Tibial artery (tissue), 4 donors: ENCODE measurements at regions not wholly inside any gene's neighbourhood (a gene's known extent, or its start where the extent isn't known, plus 50 kb on each side); places are given as distances from the start of the nearest gene placed in this dataset.

Experiments used
- DNase-seq, 2 donors: peaks; one replicate each; pipeline ENCODE4 v3.0.0-alpha.2; 2019
- H3K27ac ChIP-seq, 2 donors: fragments of 200-600 bp; sonication (generic) in 1 of 2; 1 replicate in 1 of 2; 2 replicates in 1 of 2; pipeline ENCODE4 v1.5.1; 2018 to 2019; ENCODE audit warnings: mild to moderate bottlenecking in 1 of 2
- H3K27me3 ChIP-seq, 2 donors: fragments of 200-600 bp; sonication (generic) in 1 of 2; one replicate each; pipeline versions ENCODE4 v1.5.1 to v1.6.0; 2016 to 2019
- H3K36me3 ChIP-seq, 3 donors: fragments of 200-600 bp; sonication (generic) in 2 of 3; one replicate each; pipeline ENCODE4 v1.5.1; 2016 to 2019; ENCODE audit warnings: mild to moderate bottlenecking in 2 of 3
- H3K4me1 ChIP-seq, 4 donors: fragments of 200-600 bp; sonication (generic) in 2 of 4; 1 replicate in 3 of 4; 2 replicates in 1 of 4; pipeline ENCODE4 v1.5.1; 2016 to 2019
- H3K4me3 ChIP-seq, 2 donors: fragments of 200-600 bp; sonication (generic) in 1 of 2; 1 replicate in 1 of 2; 2 replicates in 1 of 2; pipeline ENCODE4 v1.5.1; 2018 to 2019; ENCODE audit warnings: mild to moderate bottlenecking in 2 of 2
- H3K9me3 ChIP-seq, 3 donors: fragments of 200-600 bp; sonication (generic) in 1 of 3; one replicate each; pipeline ENCODE4 v1.5.1; 2016 to 2019
- intact Hi-C: fragments of 100-400 bp; cut with DNase I; formaldehyde crosslinking; loops from one replicate; pipeline ENCODE4 v1.15.0; 2023; ENCODE audit warnings: low total_unique reads
- TF ChIP-seq, protein P1 (sequence below), 2 experiments: fragments of 200-600 bp in 1 of 2; fragments of 450-650 bp in 1 of 2; IDR thresholded peaks; one replicate each; pipeline ENCODE4 v1.5.1; 2017 to 2019; ENCODE audit warnings: antibody characterized with exemption in 2 of 2, mild to moderate bottlenecking in 1 of 2, moderate library complexity in 1 of 2

- Histone ChIP-seq H3K27ac (no peak overlapping the region), H3K4me3 (no peak overlapping the region), H3K4me1 (no peaks in the 10 kb centered on the region), H3K27me3 (no peaks in the 10 kb centered on the region), H3K9me3 (peaks cover 0 to 8% (median 6%) of the 10 kb centered on the region in 3 donors), H3K36me3 (no peaks in the 10 kb centered on the region)
- TF ChIP-seq, protein P1, sequence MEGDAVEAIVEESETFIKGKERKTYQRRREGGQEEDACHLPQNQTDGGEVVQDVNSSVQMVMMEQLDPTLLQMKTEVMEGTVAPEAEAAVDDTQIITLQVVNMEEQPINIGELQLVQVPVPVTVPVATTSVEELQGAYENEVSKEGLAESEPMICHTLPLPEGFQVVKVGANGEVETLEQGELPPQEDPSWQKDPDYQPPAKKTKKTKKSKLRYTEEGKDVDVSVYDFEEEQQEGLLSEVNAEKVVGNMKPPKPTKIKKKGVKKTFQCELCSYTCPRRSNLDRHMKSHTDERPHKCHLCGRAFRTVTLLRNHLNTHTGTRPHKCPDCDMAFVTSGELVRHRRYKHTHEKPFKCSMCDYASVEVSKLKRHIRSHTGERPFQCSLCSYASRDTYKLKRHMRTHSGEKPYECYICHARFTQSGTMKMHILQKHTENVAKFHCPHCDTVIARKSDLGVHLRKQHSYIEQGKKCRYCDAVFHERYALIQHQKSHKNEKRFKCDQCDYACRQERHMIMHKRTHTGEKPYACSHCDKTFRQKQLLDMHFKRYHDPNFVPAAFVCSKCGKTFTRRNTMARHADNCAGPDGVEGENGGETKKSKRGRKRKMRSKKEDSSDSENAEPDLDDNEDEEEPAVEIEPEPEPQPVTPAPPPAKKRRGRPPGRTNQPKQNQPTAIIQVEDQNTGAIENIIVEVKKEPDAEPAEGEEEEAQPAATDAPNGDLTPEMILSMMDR (IDR thresholded peaks at IDR 0.05), result no peak
- no peak for DNase-seq
- intact Hi-C loops, result no loop called here
Measured at GRCh38 chr4:27304751-27305150, 444.1 kb downstream of the STIM2 start.

GRCh38 chr4:27305246-27305645, 444.6 kb downstream of the STIM2 start:
- Histone ChIP-seq H3K27ac (no peak overlapping the region), H3K4me3 (no peak overlapping the region), H3K4me1 (no peaks in the 10 kb centered on the region), H3K27me3 (no peaks in the 10 kb centered on the region), H3K9me3 (peaks cover 0 to 8% (median 6%) of the 10 kb centered on the region in 3 donors), H3K36me3 (no peaks in the 10 kb centered on the region)
- DNase-seq, result no peak
- intact Hi-C loops, result no loop called here
- TF ChIP-seq, protein P1 (IDR thresholded peaks at IDR 0.05), result no peak

- TF ChIP-seq, protein P1 (IDR thresholded peaks at IDR 0.05), result no peak
- intact Hi-C loops, result no loop called here
- Histone ChIP-seq H3K9me3 (no peaks in the 10 kb centered on the region), H3K4me3 (no peak overlapping the region), H3K27me3 (no peaks in the 10 kb centered on the region), H3K36me3 (no peaks in the 10 kb centered on the region), H3K4me1 (no peaks in the 10 kb centered on the region), H3K27ac (no peak overlapping the region)
- DNase-seq, result no peak
Measured at GRCh38 chr4:27308379-27308778, 447.7 kb downstream of the STIM2 start.

- Histone ChIP-seq H3K4me3 (no peak overlapping the region), H3K9me3 (no peaks in the 10 kb centered on the region), H3K4me1 (no peaks in the 10 kb centered on the region), H3K27ac (no peak overlapping the region), H3K36me3 (no peaks in the 10 kb centered on the region), H3K27me3 (no peaks in the 10 kb centered on the region)
- no peak for DNase-seq
- intact Hi-C loops, result no loop called here
- TF ChIP-seq, protein P1 (IDR thresholded peaks at IDR 0.05), result no peak
Measured at GRCh38 chr4:27315625-27316024, 455.0 kb downstream of the STIM2 start.

- Histone ChIP-seq H3K4me1 (no peaks in the 10 kb centered on the region), H3K4me3 (no peak overlapping the region), H3K36me3 (no peaks in the 10 kb centered on the region), H3K27ac (no peak overlapping the region), H3K9me3 (no peaks in the 10 kb centered on the region), H3K27me3 (no peaks in the 10 kb centered on the region)
- TF ChIP-seq, protein P1 (IDR thresholded peaks at IDR 0.05), result no peak
- intact Hi-C loops, result no loop called here
- DNase-seq, result no peak
Measured at GRCh38 chr4:27316176-27316575, 455.5 kb downstream of the STIM2 start.

DNA sequence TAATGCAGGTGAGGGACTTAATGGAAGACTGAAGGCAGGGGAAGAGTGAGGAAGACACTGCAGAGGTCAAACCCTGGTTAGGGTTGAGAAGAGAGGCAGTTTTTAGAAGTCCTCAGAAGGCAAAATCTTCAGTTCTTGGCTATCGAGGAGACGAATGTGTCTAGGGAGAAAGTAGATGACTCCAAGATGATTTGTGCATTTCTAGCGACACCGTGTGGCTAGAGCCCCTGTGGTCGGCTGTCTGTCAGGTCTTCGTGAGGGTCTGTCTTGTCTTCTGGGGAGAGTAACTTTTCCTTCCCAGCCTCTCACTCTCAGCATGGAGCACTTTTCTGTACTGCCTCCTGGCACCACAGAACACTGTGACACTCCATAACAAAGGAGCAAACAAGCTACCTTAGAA, 458.1 kb downstream of the STIM2 start:
- Histone ChIP-seq H3K27ac (no peak overlapping the region), H3K36me3 (no peaks in the 10 kb centered on the region), H3K4me1 (no peaks in the 10 kb centered on the region), H3K9me3 (no peaks in the 10 kb centered on the region), H3K4me3 (no peak overlapping the region), H3K27me3 (no peaks in the 10 kb centered on the region)
- TF ChIP-seq, protein P1 (IDR thresholded peaks at IDR 0.05), result no peak
- DNase-seq, result no peak
- intact Hi-C loops, result no loop called here
